ENCODE measurements at regions not wholly inside any gene's neighbourhood (a gene's known extent, or its start where the extent isn't known, plus 50 kb on each side); places are given as distances from the start of the nearest gene placed in this dataset.
"Not testable (repeated sequence)": the region's sequence is repeated elsewhere in the genome, so short reads cannot be mapped to it uniquely, and the experiment has no call there.

DNA sequence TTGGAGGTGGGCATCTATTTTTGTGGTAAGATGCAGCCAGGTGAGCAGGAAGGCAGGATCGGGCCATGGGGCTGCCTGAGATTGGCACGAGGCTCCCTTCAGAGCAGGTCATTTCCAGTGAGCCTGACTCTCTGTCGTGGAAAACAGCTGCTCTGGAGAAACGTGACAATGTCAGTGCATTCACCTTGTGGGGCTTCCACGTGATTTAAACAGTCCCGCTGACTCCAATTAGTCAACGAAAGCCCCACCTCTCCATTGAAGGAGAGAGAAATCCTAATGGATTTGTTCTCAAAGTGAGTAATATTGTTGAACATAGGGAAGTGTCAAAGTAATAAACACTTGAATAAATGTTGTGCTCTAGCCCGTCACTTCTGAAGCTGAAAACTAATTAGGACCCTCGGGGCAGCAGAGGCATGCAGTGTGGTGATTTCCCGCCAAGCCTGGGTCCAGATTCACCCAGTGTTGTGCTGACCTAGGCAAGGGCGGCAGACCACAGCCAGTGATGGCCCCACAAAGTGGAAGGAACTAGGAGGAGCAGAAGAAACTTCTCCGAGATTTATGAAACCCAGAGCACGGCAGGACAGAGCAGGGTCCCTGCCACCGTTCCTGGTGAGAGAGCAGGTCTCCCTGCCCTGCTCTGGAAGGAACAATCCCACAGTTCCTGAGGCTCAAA is 172.5 kb upstream of the C1orf174 start:
- no peak for DNase-seq
- Histone ChIP-seq H3K27ac (ENCODE audit: low read length) (no peak overlapping the region), H3K4me1 (ENCODE audit: control insufficient read depth, insufficient read depth, low read length) (no peaks in the 10 kb centered on the region), H3K9me3 (ENCODE audit: control insufficient read depth, low read length) (no peaks in the 10 kb centered on the region), H3K4me3 (ENCODE audit: low read length) (no peak overlapping the region), H3K27me3 (ENCODE audit: control insufficient read depth, insufficient read depth) (no peaks in the 10 kb centered on the region)
- ATAC-seq: no peak
- WGBS: 65% methylated on average over 14 of the region's 14 CpGs
- intact Hi-C loops (cut with DNase I): no loop called here

GRCh38 chr1:4075436-4076225 is 175.6 kb upstream of the C1orf174 start:
- Histone ChIP-seq H3K27ac (ENCODE audit: low read length) (no peak overlapping the region), H3K4me3 (ENCODE audit: low read length) (no peak overlapping the region), H3K27me3 (ENCODE audit: control insufficient read depth, insufficient read depth) (no peaks in the 10 kb centered on the region), H3K4me1 (ENCODE audit: control insufficient read depth, insufficient read depth, low read length) (no peaks in the 10 kb centered on the region), H3K9me3 (ENCODE audit: control insufficient read depth, low read length) (no peaks in the 10 kb centered on the region)
- 71% methylated on average over 8 of the region's 8 CpGs for WGBS
- no peak for DNase-seq
- intact Hi-C loops (cut with DNase I): no loop called here
- no peak for ATAC-seq

DNA sequence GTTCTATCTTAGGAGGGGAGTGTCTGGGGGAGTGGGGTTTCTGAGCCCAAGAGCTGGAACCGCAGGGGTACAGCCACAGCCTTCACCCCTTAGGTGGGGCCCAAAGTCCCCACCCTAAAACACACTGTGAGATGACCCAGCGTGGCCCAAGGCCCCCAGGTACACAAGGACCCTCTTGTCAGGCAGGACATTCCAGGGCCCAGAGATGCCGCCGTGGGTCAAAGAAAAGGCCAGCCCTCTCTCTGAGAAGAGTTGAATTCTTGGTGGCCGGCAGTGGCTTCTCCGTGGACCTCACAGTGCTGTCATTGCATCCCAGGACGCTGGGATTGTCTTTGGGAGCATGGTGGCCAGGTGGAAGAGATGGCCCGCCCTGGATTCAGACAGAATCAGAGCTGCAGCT is 176.3 kb upstream of the C1orf174 start:
- Histone ChIP-seq H3K4me3 (ENCODE audit: low read length) (no peak overlapping the region), H3K4me1 (ENCODE audit: control insufficient read depth, insufficient read depth, low read length) (no peaks in the 10 kb centered on the region), H3K9me3 (ENCODE audit: control insufficient read depth, low read length) (no peaks in the 10 kb centered on the region), H3K27me3 (ENCODE audit: control insufficient read depth, insufficient read depth) (no peaks in the 10 kb centered on the region), H3K27ac (ENCODE audit: low read length) (no peak overlapping the region)
- WGBS: 74% methylated on average over 8 of the region's 8 CpGs
- intact Hi-C loops (cut with DNase I): no loop called here
- no peak for DNase-seq
- no peak for ATAC-seq

DNA sequence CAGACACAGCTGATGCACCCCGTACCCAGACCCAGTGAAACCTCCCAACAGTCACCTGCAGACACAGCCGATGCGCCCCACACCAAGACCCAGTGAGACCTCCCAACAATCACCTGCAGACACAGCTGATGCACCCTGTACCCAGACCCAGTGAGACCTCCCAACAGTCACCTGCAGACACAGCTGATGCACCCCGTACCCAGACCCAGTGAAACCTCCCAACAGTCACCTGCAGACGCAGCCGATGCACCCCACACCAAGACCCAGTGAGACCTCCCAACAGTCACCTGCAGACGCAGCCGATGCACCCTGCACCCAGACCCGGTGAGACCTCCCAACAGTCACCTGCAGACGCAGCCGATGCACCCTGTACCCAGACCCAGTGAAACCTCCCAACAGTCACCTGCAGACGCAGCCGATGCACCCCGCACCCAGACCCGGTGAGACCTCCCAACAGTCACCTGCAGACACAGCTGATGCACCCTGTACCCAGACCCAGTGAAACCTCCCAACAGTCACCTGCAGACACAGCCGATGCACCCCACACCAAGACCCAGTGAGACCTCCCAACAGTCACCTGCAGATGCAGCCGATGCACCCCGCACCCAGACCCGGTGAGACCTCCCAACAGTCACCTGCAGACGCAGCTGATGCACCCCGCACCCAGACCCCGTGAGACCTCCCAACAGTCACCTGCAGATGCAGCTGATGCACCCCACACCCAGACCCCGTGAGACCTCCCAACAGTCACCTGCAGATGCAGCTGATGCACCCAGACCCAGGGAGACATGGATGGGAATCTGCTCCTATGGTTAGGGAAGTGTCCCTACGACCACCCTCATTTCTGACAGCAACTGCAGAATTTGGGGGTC is 178.3 kb upstream of the C1orf174 start:
- H3K27me3 ChIP-seq (ENCODE audit: control insufficient read depth, insufficient read depth); H3K4me1 ChIP-seq (ENCODE audit: control insufficient read depth, insufficient read depth, low read length); DNase-seq; ATAC-seq; intact Hi-C loops (cut with DNase I); H3K27ac ChIP-seq (ENCODE audit: low read length); H3K9me3 ChIP-seq (ENCODE audit: control insufficient read depth, low read length); H3K4me3 ChIP-seq (ENCODE audit: low read length): not testable (repeated sequence)
- WGBS: 86% methylated on average over 24 of the region's 24 CpGs

GRCh38 chr1:4079815-4080214 is 179.7 kb upstream of the C1orf174 start:
- Histone ChIP-seq H3K27me3 (ENCODE audit: control insufficient read depth, insufficient read depth) (no peaks in the 10 kb centered on the region), H3K4me3 (ENCODE audit: low read length) (no peak overlapping the region), H3K4me1 (ENCODE audit: control insufficient read depth, insufficient read depth, low read length) (peaks cover 2% of the 10 kb centered on the region), H3K27ac (ENCODE audit: low read length) (no peak overlapping the region), H3K9me3 (ENCODE audit: control insufficient read depth, low read length) (no peaks in the 10 kb centered on the region)
- DNase-seq: no peak
- intact Hi-C loops (cut with DNase I): no loop called here
- 74% methylated on average over 5 of the region's 5 CpGs for WGBS
- no peak for ATAC-seq

DNA sequence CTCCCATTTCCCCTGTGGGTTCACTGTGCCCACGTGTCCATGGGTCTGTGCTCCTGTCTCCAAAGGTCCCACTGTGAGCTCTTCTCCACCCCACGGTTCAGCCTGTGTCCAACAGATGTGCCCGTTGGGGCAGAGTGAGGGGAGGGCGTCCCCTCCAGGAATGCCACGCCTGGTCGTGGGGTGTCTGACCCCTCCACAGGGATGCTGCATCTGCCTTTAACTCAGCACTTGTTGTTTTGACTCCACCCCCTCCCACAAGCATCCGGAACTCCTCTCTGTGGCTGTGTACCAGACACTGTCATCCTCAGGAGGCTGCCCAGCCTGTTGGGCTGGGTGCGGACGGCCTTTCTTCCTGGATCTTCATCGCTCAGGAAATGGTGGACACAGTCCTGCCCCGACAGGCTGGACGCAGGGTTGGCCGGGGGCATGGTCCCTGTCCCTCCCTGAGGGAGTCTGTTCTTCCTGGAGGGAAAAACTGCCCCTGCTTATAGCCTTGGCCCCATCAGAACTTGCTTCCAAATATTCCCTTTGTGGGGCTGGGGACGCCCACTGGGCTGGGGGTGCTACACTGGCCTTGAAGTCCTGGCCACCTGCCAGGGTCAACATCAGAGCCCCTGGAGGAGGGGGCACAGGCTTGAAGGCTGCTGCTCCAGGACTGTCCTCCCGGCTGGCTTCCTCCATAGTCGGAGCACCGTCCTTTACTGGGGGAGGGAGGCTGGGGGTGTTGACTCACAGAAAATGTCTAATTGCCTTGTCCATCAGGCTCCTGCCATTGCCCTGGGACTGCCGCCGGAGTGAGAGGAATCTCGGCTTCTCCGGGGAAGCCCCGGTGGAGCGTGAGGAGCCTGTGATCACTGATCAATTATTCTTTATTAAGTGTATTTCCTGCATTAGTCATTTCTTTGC is 182.0 kb upstream of the C1orf174 start:
- 56% methylated on average over 23 of the region's 23 CpGs for WGBS
- no peak for ATAC-seq
- DNase-seq: no peak
- Histone ChIP-seq H3K4me3 (ENCODE audit: low read length) (no peak overlapping the region), H3K27ac (ENCODE audit: low read length) (no peak overlapping the region), H3K9me3 (ENCODE audit: control insufficient read depth, low read length) (no peaks in the 10 kb centered on the region), H3K4me1 (ENCODE audit: control insufficient read depth, insufficient read depth, low read length) (peaks cover 2% of the 10 kb centered on the region), H3K27me3 (ENCODE audit: control insufficient read depth, insufficient read depth) (no peaks in the 10 kb centered on the region)
- intact Hi-C loops (cut with DNase I): no loop called here

- H3K4me3 ChIP-seq (ENCODE audit: low read length): no peak overlapping the region
- 50% methylated on average over 18 of the region's 18 CpGs for WGBS
- H3K27ac ChIP-seq (ENCODE audit: low read length): no peak overlapping the region
- intact Hi-C loops (cut with DNase I): no loop called here
- no peaks in the 10 kb centered on the region for H3K27me3 ChIP-seq (ENCODE audit: control insufficient read depth, insufficient read depth)
- no peak for ATAC-seq
- no peaks in the 10 kb centered on the region for H3K9me3 ChIP-seq (ENCODE audit: control insufficient read depth, low read length)
- no peak for DNase-seq
- H3K4me1 ChIP-seq (ENCODE audit: control insufficient read depth, insufficient read depth, low read length): peaks cover 2% of the 10 kb centered on the region
Measured at GRCh38 chr1:4083231-4084047, 183.4 kb upstream of the C1orf174 start.

GRCh38 chr1:4084048-4084431 is 184.0 kb upstream of the C1orf174 start:
- no peak for DNase-seq
- Histone ChIP-seq H3K27ac (ENCODE audit: low read length) (no peak overlapping the region), H3K27me3 (ENCODE audit: control insufficient read depth, insufficient read depth) (no peaks in the 10 kb centered on the region), H3K4me3 (ENCODE audit: low read length) (no peak overlapping the region), H3K4me1 (ENCODE audit: control insufficient read depth, insufficient read depth, low read length) (peaks cover 2% of the 10 kb centered on the region), H3K9me3 (ENCODE audit: control insufficient read depth, low read length) (no peaks in the 10 kb centered on the region)
- intact Hi-C loops (cut with DNase I): no loop called here
- WGBS: 52% methylated on average over 6 of the region's 6 CpGs
- ATAC-seq: no peak

DNA sequence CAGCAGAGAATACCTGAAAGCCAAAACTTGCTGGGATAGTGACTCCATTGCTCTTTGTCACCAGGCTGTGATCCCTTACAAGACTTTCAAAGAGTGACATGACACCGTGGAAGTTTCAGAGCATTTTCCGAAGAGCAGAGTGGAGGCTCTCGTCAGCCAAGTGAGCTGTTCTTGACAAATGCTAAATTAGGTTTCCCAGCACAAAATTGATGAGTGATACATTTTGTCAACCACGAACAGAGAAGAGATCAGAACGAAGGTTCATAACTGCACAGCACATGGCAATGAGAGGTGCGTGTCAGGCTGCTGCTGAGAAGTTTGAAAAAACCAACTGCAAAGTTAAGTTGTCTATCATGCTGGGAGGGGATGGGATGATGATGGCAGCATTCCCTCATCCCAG is 184.4 kb upstream of the C1orf174 start:
- WGBS: 64% methylated on average over 6 of the region's 6 CpGs
- Histone ChIP-seq H3K4me3 (ENCODE audit: low read length) (no peak overlapping the region), H3K27me3 (ENCODE audit: control insufficient read depth, insufficient read depth) (no peaks in the 10 kb centered on the region), H3K4me1 (ENCODE audit: control insufficient read depth, insufficient read depth, low read length) (peaks cover 2% of the 10 kb centered on the region), H3K9me3 (ENCODE audit: control insufficient read depth, low read length) (no peaks in the 10 kb centered on the region), H3K27ac (ENCODE audit: low read length) (no peak overlapping the region)
- no peak for ATAC-seq
- intact Hi-C loops (cut with DNase I): no loop called here
- no peak for DNase-seq

DNA sequence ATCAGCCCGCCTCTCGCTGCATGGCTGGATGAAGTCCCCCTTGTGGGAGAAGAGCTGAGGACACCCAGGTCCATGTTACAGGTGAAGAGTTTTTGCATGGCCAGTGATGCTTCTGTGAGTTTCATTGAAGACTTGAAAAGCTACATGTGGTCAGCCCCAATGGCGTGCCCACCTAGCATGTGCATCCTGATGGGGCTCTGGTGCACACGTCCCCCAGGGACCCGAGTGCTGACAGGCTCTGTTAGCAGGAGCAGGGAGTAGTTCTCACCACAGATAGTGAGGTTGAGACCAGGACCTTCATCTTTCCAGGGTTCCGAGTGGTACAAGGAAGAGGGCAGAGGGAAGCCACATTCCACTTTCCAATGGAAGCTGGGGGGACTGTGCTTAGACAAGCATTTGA is 184.8 kb upstream of the C1orf174 start:
- Histone ChIP-seq H3K9me3 (ENCODE audit: control insufficient read depth, low read length) (no peaks in the 10 kb centered on the region), H3K4me3 (ENCODE audit: low read length) (no peak overlapping the region), H3K4me1 (ENCODE audit: control insufficient read depth, insufficient read depth, low read length) (peaks cover 2% of the 10 kb centered on the region), H3K27me3 (ENCODE audit: control insufficient read depth, insufficient read depth) (no peaks in the 10 kb centered on the region), H3K27ac (ENCODE audit: low read length) (no peak overlapping the region)
- DNase-seq (no peak), ATAC-seq (no peak)
- WGBS: 79% methylated on average over 6 of the region's 6 CpGs
- intact Hi-C loops (cut with DNase I): no loop called here

Data from right cardiac atrium (tissue), 5 donors.